IMR-90 (cell line): ENCODE measurements at regions not wholly inside any gene's neighbourhood (a gene's known extent, or its start where the extent isn't known, plus 50 kb on each side); places are given as distances from the start of the nearest gene placed in this dataset.

Experiments used
- ATAC-seq: fragments of 200-7000 bp; cut with Tn5 transposase; 2 replicates; pipeline ENCODE4 v1.9.1; 2020; ENCODE audit warnings: low read depth, mild to moderate bottlenecking, moderate library complexity
- BruUV-seq: library from RNA; stranded (reverse); fragments of 400-500 nt; replicated peaks from 2 replicates; lab custom pipeline; 2021; lab: Mats Ljungman, UMichigan
- CTCF ChIA-PET: fragments of 300-600 bp; formaldehyde crosslinking; extraction: SDS; loops from one replicate; lab custom pipeline; 2021; ENCODE audit warnings: antibody characterized with exemption; lab: Yijun Ruan, JAX
- POLR2A ChIA-PET: fragments of 300-600 bp; sonication (Branson Sonifier 250); formaldehyde crosslinking; loops from one replicate; lab custom pipeline; 2022; ENCODE audit warnings: antibody characterized with exemption; ENCODE audit not compliant: unreplicated experiment; lab: Charles Lee
- DNase-seq: peaks from one replicate; pipeline ENCODE4 v3.0.0; 2013
- H2AFZ ChIP-seq: replicated peaks from 2 replicates; pipeline ENCODE3; 2013; ENCODE audit warnings: low read length, mild to moderate bottlenecking; ENCODE audit not compliant: poor library complexity
- H2AK5ac ChIP-seq: 2 replicates; pipeline ENCODE4 v1.6.1; 2013; ENCODE audit warnings: low read depth, low read length, inconsistent platforms
- H2AK9ac ChIP-seq: replicated peaks from 2 replicates; pipeline ENCODE3; 2013; ENCODE audit warnings: mild to moderate bottlenecking, low read depth, low read length, moderate library complexity; ENCODE audit not compliant: poor library complexity
- H2BK120ac ChIP-seq: 2 replicates; pipeline ENCODE4 v1.6.1; 2013; ENCODE audit warnings: low read depth, low read length, inconsistent platforms
- H2BK15ac ChIP-seq: 3 replicates; pipeline ENCODE4 v1.6.1; 2013; ENCODE audit warnings: low read depth, low read length, inconsistent platforms
- H2BK20ac ChIP-seq: 2 replicates; pipeline ENCODE4 v1.6.1; 2013; ENCODE audit warnings: low read depth, mild to moderate bottlenecking, inconsistent platforms, low read length, moderate library complexity
- H2BK5ac ChIP-seq: 2 replicates; pipeline ENCODE4 v1.6.1; 2013; ENCODE audit warnings: mild to moderate bottlenecking, low read depth, low read length, inconsistent platforms; ENCODE audit not compliant: poor library complexity, severe bottlenecking
- H3K14ac ChIP-seq: replicated peaks from 2 replicates; pipeline ENCODE4 v1.6.1; 2013; ENCODE audit warnings: low read depth, low read length, inconsistent platforms
- H3K18ac ChIP-seq: 2 replicates; pipeline ENCODE4 v1.6.1; 2013; ENCODE audit warnings: low read depth, low read length, control low read depth
- H3K23ac ChIP-seq: 2 replicates; pipeline ENCODE4 v1.6.1; 2013; ENCODE audit warnings: low read depth, low read length, inconsistent platforms
- H3K27ac ChIP-seq: 2 replicates; pipeline ENCODE4 v1.5.1; 2013; ENCODE audit warnings: mild to moderate bottlenecking, control low read depth, low read length; ENCODE audit not compliant: insufficient read depth
- H3K27me3 ChIP-seq: 2 replicates; pipeline ENCODE4 v1.6.1; 2013; ENCODE audit warnings: low read length; ENCODE audit not compliant: control insufficient read depth, insufficient read depth
- H3K36me3 ChIP-seq: 2 replicates; pipeline ENCODE4 v1.6.1; 2013; ENCODE audit warnings: low read length, mixed read lengths; ENCODE audit not compliant: control insufficient read depth, insufficient read depth
- H3K4ac ChIP-seq: 2 replicates; pipeline ENCODE4 v1.6.1; 2013; ENCODE audit warnings: low read depth, low read length, inconsistent platforms
- H3K4me1 ChIP-seq: 2 replicates; pipeline ENCODE4 v1.6.1; 2013; ENCODE audit warnings: low read length, mixed read lengths; ENCODE audit not compliant: control insufficient read depth, insufficient read depth
- H3K4me2 ChIP-seq: 2 replicates; pipeline ENCODE4 v1.6.1; 2013; ENCODE audit warnings: low read depth, mild to moderate bottlenecking, control low read depth, low read length, moderate library complexity
- H3K4me3 ChIP-seq: 2 replicates; pipeline ENCODE4 v1.5.1; 2013; ENCODE audit warnings: low read depth, mild to moderate bottlenecking, control low read depth, low read length, moderate library complexity; ENCODE audit not compliant: insufficient read depth
- H3K56ac ChIP-seq: 2 replicates; pipeline ENCODE4 v1.6.1; 2013; ENCODE audit warnings: low read length, inconsistent platforms; ENCODE audit not compliant: insufficient read depth; ENCODE audit errors: extremely low read depth
- H3K79me1 ChIP-seq, 2 experiments: 2 replicates each; pipeline ENCODE4 v1.6.1; 2013; ENCODE audit warnings: low read length in 2 of 2, inconsistent platforms in 1 of 2, low read depth in 1 of 2
- H3K9ac ChIP-seq: 2 replicates; pipeline ENCODE4 v1.6.1; 2013; ENCODE audit warnings: low read depth, low read length, control low read depth
- H3K9me1 ChIP-seq: 2 replicates; pipeline ENCODE4 v1.6.1; 2013; ENCODE audit warnings: low read length, inconsistent platforms; ENCODE audit not compliant: insufficient read depth
- H3K9me3 ChIP-seq: 2 replicates; pipeline ENCODE4 v1.6.1; 2013; ENCODE audit warnings: low read length; ENCODE audit not compliant: control insufficient read depth, insufficient read depth
- H4K20me1 ChIP-seq: 2 replicates; pipeline ENCODE4 v1.6.1; 2013; ENCODE audit warnings: low read length, inconsistent platforms; ENCODE audit not compliant: insufficient read depth
- H4K5ac ChIP-seq: 2 replicates; pipeline ENCODE4 v1.6.1; 2013; ENCODE audit warnings: mild to moderate bottlenecking, low read depth, low read length, control low read depth
- H4K8ac ChIP-seq, 2 experiments: 2 replicates each; pipeline ENCODE4 v1.6.1; 2013; ENCODE audit warnings: low read depth in 2 of 2, low read length in 2 of 2, control low read depth in 1 of 2, inconsistent platforms in 1 of 2
- H4K91ac ChIP-seq: 2 replicates; pipeline ENCODE4 v1.6.1; 2013; ENCODE audit warnings: low read depth, low read length, inconsistent platforms; ENCODE audit not compliant: insufficient read depth
- MAFK ChIP-seq: IDR thresholded peaks from 2 replicates; pipeline ENCODE4 v1.6.1; 2012; ENCODE audit warnings: low read depth, low read length, improper control_type of control experiment
- MXI1 ChIP-seq: IDR thresholded peaks from 2 replicates; pipeline ENCODE4 v1.6.1; 2012; ENCODE audit warnings: low read depth, mild to moderate bottlenecking, low read length, moderate library complexity, borderline replicate concordance
- RAD21 ChIP-seq: IDR thresholded peaks from 2 replicates; pipeline ENCODE4 v1.6.1; 2012; ENCODE audit warnings: low read length, improper control_type of control experiment
- RCOR1 ChIP-seq: IDR thresholded peaks from 2 replicates; pipeline ENCODE4 v1.6.1; 2012; ENCODE audit warnings: mild to moderate bottlenecking, low read length, improper control_type of control experiment; ENCODE audit not compliant: insufficient replicate concordance
- RFX5 ChIP-seq: IDR thresholded peaks from 2 replicates; pipeline ENCODE4 v1.8.0; 2012; ENCODE audit warnings: low read depth, mild to moderate bottlenecking, low read length, moderate library complexity
- SMC3 ChIP-seq: fragments of 150-350 bp; IDR thresholded peaks from 2 replicates; pipeline ENCODE4 v1.6.1; 2016; ENCODE audit warnings: low read depth, mild to moderate bottlenecking, antibody characterized with exemption, low read length, moderate library complexity
- WGBS, 2 experiments: methylation state at CpG; one replicate each; pipeline versions ENCODE4 v1.1.5 to v1.1.7; 2013; ENCODE audit warnings: missing lambda C conversion rate in 2 of 2; ENCODE audit not compliant: insufficient read length in 1 of 2; ENCODE audit errors: extremely low coverage in 2 of 2; 5-methylcytosine and 5-hydroxymethylcytosine counted together
- dilution Hi-C: fragments of 300-500 bp; cut with HindIII; formaldehyde crosslinking; loops from one replicate; pipeline ENCODE4 v1.14.3; 2018; ENCODE audit warnings: low sequenced_read_pairs; ENCODE audit not compliant: unreplicated experiment
- in situ Hi-C: fragments of 300-500 bp; cut with MboI; formaldehyde crosslinking; loops from 3 replicates; pipeline ENCODE4 v1.14.3; 2019; ENCODE audit warnings: low sequenced_read_pairs, inconsistent platforms, mixed read lengths
- intact Hi-C: fragments of 100-400 bp; cut with micrococcal nuclease; formaldehyde crosslinking; loops from 2 replicates; pipeline ENCODE4 v1.10.0; 2022
- TF ChIP-seq, protein P1 (sequence below): conservative IDR thresholded peaks from 2 replicates; pipeline ENCODE4 v1.5.1; 2012; ENCODE audit warnings: mild to moderate bottlenecking, low read depth, low read length, improper control_type of control experiment
- TF ChIP-seq, protein P2 (sequence below): fragments of 150-350 bp; IDR thresholded peaks from 2 replicates; pipeline ENCODE4 v1.6.1; 2017; ENCODE audit warnings: mild to moderate bottlenecking, antibody characterized with exemption, low read length, low read depth
- TF ChIP-seq, protein P3 (sequence below): fragments of 150-350 bp; IDR thresholded peaks from 2 replicates; pipeline ENCODE4 v1.6.1; 2016; ENCODE audit warnings: low read depth, mild to moderate bottlenecking, low read length, moderate library complexity, borderline replicate concordance

DNA sequence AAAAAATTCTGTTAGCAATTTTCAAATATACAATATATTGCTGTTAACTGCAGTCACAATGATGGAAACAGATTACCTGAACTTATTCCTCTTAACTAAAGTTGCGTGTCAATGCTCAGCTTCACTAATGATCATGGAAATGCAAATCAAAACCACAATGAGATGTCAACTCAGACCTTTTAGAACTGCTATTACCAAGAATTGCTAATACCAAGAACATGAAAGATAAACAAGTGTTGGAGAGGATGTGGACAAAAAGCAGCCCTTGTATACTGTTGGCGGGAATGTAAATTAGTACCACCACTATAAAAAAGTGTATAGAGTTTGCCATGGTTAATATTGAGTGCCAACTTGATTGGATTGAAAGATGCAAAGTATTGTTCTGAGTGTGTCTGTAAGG is 1409.7 kb upstream of the CDH18 start:
- Histone ChIP-seq H2AK5ac (no peak overlapping the region), H2BK5ac (no peak overlapping the region), H3K56ac (no peak overlapping the region), H2AFZ (no peak overlapping the region), H3K79me1 (no peaks in the 10 kb centered on the region), H3K4me2 (no peak overlapping the region), H3K36me3 (no peaks in the 10 kb centered on the region), H3K4me3 (no peak overlapping the region), H3K9ac (no peak overlapping the region), H3K23ac (no peak overlapping the region), H2AK9ac (no peak overlapping the region), H4K5ac (no peak overlapping the region), H4K20me1 (no peaks in the 10 kb centered on the region), H3K9me3 (no peaks in the 10 kb centered on the region), H3K9me1 (no peaks in the 10 kb centered on the region), H3K27ac (no peak overlapping the region), H4K8ac (no peak overlapping the region), H2BK120ac (no peak overlapping the region), H2BK20ac (no peak overlapping the region), H3K27me3 (no peaks in the 10 kb centered on the region), H3K14ac (no peak overlapping the region), H2BK15ac (no peak overlapping the region), H3K4ac (no peak overlapping the region), H4K91ac (no peak overlapping the region), H3K4me1 (no peaks in the 10 kb centered on the region), H3K18ac (no peak overlapping the region)
- intact Hi-C loops (no loop called here), in situ Hi-C loops (no loop called here), dilution Hi-C loops (no loop called here)
- WGBS, 2 experiments, result no CpG with 5 or more reads among the region's 2 CpGs
- BruUV-seq, result no TSS peak
- no peak for TF ChIP-seq MXI1
- no peak for TF ChIP-seq SMC3
- no peak for TF ChIP-seq RAD21
- TF ChIP-seq RFX5, result no peak
- TF ChIP-seq RCOR1, result no peak
- TF ChIP-seq, protein P1, sequence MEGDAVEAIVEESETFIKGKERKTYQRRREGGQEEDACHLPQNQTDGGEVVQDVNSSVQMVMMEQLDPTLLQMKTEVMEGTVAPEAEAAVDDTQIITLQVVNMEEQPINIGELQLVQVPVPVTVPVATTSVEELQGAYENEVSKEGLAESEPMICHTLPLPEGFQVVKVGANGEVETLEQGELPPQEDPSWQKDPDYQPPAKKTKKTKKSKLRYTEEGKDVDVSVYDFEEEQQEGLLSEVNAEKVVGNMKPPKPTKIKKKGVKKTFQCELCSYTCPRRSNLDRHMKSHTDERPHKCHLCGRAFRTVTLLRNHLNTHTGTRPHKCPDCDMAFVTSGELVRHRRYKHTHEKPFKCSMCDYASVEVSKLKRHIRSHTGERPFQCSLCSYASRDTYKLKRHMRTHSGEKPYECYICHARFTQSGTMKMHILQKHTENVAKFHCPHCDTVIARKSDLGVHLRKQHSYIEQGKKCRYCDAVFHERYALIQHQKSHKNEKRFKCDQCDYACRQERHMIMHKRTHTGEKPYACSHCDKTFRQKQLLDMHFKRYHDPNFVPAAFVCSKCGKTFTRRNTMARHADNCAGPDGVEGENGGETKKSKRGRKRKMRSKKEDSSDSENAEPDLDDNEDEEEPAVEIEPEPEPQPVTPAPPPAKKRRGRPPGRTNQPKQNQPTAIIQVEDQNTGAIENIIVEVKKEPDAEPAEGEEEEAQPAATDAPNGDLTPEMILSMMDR, result no peak
- TF ChIP-seq, protein P2, sequence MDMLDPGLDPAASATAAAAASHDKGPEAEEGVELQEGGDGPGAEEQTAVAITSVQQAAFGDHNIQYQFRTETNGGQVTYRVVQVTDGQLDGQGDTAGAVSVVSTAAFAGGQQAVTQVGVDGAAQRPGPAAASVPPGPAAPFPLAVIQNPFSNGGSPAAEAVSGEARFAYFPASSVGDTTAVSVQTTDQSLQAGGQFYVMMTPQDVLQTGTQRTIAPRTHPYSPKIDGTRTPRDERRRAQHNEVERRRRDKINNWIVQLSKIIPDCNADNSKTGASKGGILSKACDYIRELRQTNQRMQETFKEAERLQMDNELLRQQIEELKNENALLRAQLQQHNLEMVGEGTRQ, result no peak
- TF ChIP-seq MAFK, result no peak
- TF ChIP-seq, protein P3, sequence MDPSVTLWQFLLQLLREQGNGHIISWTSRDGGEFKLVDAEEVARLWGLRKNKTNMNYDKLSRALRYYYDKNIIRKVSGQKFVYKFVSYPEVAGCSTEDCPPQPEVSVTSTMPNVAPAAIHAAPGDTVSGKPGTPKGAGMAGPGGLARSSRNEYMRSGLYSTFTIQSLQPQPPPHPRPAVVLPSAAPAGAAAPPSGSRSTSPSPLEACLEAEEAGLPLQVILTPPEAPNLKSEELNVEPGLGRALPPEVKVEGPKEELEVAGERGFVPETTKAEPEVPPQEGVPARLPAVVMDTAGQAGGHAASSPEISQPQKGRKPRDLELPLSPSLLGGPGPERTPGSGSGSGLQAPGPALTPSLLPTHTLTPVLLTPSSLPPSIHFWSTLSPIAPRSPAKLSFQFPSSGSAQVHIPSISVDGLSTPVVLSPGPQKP, result no peak
- ChIA-PET CTCF (no interaction called here), POLR2A (no interaction called here)
- DNase-seq (no peak), ATAC-seq (no peak)
